ENCODE measurements at regions not wholly inside any gene's neighbourhood (a gene's known extent, or its start where the extent isn't known, plus 50 kb on each side); places are given as distances from the start of the nearest gene placed in this dataset.

DNA sequence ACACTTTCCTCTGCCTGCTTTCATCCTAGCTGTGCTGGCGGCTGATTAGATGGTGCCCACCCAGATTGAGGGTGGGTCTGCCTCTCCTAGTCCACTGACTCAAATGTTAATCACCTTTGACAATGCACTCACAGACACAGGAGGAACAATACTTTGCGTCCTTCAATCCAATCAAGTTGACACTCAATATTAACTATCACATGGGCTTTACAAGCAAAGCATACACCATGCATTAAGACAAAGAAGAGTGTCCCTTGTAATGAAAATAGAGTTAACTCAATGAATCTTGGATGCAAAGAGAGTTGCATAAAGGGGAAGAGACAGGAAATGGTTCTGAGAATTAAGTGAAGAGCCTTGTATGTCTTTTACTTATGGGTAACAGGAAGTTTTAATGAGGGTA is 298.7 kb upstream of the BRINP1 start:
- TF ChIP-seq, protein P1, sequence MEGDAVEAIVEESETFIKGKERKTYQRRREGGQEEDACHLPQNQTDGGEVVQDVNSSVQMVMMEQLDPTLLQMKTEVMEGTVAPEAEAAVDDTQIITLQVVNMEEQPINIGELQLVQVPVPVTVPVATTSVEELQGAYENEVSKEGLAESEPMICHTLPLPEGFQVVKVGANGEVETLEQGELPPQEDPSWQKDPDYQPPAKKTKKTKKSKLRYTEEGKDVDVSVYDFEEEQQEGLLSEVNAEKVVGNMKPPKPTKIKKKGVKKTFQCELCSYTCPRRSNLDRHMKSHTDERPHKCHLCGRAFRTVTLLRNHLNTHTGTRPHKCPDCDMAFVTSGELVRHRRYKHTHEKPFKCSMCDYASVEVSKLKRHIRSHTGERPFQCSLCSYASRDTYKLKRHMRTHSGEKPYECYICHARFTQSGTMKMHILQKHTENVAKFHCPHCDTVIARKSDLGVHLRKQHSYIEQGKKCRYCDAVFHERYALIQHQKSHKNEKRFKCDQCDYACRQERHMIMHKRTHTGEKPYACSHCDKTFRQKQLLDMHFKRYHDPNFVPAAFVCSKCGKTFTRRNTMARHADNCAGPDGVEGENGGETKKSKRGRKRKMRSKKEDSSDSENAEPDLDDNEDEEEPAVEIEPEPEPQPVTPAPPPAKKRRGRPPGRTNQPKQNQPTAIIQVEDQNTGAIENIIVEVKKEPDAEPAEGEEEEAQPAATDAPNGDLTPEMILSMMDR (IDR thresholded peaks at IDR 0.05; ENCODE audit: borderline replicate concordance, control extremely low read depth, extremely low read depth, insufficient read depth, missing control alignments): no peak
- in situ Hi-C loops (cut with MboI; ENCODE audit: low sequenced_read_pairs, unreplicated experiment): no loop called here
- DNase-seq (ENCODE audit: low spot score): no peak

DNA sequence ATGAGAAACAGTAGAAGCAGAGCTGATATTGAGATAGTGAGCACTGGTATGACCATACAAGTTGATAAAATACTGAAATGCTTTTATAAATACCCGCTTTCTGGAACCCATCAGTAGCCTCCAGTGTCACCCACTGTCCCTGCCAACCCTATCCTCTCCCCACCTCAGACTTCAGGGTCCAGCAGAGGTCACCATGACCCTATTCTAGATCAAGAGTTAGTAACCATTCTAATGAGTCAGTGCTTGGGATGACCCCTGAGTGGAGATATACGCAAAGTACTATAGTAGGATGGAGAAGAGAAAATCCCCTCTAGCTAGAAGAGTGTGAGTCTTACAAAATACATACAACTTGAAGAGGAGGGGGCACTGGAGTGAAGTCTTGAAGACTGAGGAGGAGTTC is 297.9 kb upstream of the BRINP1 start:
- DNase-seq (ENCODE audit: low spot score): no peak
- in situ Hi-C loops (cut with MboI; ENCODE audit: low sequenced_read_pairs, unreplicated experiment): no loop called here
- TF ChIP-seq, protein P1 (IDR thresholded peaks at IDR 0.05; ENCODE audit: borderline replicate concordance, control extremely low read depth, extremely low read depth, insufficient read depth, missing control alignments): no peak

DNA sequence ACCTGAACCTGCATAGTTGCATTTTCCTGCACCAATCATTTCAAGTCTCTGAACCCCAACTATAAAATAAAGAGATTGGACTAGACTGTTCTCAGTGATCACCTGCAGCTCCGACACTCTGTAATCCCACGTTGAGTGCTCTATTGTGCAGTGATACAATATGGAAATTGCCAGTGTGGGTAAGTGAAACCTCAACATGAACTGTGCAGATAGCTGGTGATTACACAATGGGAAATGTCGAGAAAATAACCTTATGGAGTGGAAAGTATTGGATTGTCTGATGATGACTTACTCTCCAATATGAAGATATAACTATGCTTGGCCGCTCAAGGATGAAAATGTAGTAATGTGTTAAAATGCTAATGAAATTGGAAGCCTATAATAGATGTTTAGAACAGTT is 293.1 kb upstream of the BRINP1 start:
- in situ Hi-C loops (cut with MboI; ENCODE audit: low sequenced_read_pairs, unreplicated experiment): no loop called here
- no peak for DNase-seq (ENCODE audit: low spot score)

DNA sequence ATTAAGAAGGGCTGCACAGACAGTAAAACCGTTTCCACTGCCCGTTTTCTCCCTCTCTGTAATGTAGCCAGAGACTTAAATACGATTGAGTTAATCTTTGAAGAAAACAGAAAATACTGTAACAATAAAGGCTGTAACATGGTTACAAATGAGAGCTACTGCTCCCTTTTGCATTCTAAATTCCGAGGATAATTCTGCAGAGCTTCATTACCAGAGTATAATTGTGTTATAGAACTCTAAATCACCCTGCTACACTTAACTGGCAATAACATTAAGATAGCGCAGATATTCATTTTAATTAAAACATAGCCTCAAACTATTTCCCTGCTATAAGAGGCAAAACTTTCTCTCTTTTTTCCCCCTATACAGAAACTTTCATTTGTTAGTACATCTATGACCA is 283.7 kb upstream of the BRINP1 start:
- in situ Hi-C loops (cut with MboI; ENCODE audit: low sequenced_read_pairs, unreplicated experiment): no loop called here
- TF ChIP-seq, protein P1 (IDR thresholded peaks at IDR 0.05; ENCODE audit: borderline replicate concordance, control extremely low read depth, extremely low read depth, insufficient read depth, missing control alignments): no peak
- no peak for DNase-seq (ENCODE audit: low spot score)

More for the DNA sequence above, 293.1 kb upstream of the BRINP1 start:
- TF ChIP-seq, protein P1 (IDR thresholded peaks at IDR 0.05; ENCODE audit: borderline replicate concordance, control extremely low read depth, extremely low read depth, insufficient read depth, missing control alignments): no peak

DNA sequence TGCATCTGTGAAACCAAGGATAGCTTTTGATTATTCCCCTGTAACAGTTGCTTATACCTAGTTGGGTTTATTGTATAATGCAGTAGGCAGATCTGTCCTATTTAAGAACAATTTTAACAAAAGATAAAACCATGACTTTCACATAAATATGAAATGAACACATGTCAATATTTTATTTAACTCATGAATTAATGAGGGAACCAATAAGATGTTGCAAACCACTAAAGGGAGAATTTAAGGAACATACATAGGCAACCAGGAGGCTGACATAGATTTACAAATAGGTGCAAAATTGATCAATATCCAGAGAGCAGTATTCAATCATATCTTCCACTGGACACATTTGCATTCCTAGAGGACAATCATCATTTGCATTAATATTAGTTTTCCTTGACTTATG is 280.0 kb upstream of the BRINP1 start:
- in situ Hi-C loops (cut with MboI; ENCODE audit: low sequenced_read_pairs, unreplicated experiment): no loop called here
- TF ChIP-seq, protein P1 (IDR thresholded peaks at IDR 0.05; ENCODE audit: borderline replicate concordance, control extremely low read depth, extremely low read depth, insufficient read depth, missing control alignments): no peak
- DNase-seq (ENCODE audit: low spot score): no peak

DNA sequence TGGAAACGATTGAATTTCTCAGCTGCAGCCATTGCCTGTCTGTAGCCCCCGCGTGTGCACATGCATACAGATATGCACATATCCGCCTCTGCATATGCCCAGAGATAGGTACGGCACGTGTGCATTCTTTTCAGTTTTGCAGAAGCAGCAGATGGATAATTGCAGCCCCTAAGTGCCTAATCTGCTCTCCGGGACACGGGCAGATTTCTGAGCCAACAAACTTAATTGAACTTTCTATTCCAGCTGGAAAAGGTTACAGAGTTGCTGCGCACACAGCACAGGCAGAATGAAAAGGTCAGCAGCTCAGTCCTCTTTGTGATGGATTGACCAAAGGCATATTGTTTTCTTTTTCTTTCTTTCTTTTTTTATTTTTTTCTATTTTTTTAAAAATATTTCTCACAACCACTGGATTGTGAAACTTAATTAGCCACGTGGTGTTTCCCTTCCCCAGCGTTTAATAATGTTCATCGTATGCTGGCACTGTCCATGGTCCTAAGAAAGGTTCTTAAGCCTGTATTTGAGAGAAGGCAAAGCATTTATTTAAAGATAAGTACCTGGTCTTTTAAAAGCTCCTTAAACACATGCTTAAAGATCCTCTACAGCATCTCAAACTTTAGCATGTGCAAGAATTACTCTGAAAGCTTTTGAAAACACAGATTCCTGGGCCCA is 270.2 kb upstream of the BRINP1 start:
- TF ChIP-seq, protein P1 (IDR thresholded peaks at IDR 0.05; ENCODE audit: borderline replicate concordance, control extremely low read depth, extremely low read depth, insufficient read depth, missing control alignments): no peak
- no peak for DNase-seq (ENCODE audit: low spot score)
- in situ Hi-C loops (cut with MboI; ENCODE audit: low sequenced_read_pairs, unreplicated experiment): no loop called here
